Skin of body (tissue), 1 donor: ENCODE measurements at regions not wholly inside any gene's neighbourhood (a gene's known extent, or its start where the extent isn't known, plus 50 kb on each side); places are given as distances from the start of the nearest gene placed in this dataset.

Experiments
- DNase-seq: peaks from one replicate; lab custom pipeline; 2025; lab: John Stamatoyannopoulos, UW

DNA sequence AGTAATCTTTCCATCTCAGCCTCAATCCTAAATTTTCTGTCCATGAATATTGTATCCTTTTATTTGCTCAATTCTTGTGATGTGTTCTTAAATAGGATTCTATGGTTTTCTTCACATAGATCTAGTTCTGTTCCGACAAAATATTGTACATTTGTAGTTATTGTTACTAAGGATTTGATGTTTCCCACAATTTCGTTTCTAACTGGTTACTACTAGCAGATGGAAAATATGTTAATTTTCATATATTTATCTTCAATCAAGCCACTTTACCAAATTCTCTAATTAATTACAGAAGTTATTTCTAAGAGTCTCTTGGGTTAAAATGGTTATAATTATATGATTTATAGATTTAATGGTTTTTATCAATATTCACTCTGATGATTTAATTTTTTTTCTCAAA is 60.3 kb downstream of the SEC61B start:
- no peak for DNase-seq

DNA sequence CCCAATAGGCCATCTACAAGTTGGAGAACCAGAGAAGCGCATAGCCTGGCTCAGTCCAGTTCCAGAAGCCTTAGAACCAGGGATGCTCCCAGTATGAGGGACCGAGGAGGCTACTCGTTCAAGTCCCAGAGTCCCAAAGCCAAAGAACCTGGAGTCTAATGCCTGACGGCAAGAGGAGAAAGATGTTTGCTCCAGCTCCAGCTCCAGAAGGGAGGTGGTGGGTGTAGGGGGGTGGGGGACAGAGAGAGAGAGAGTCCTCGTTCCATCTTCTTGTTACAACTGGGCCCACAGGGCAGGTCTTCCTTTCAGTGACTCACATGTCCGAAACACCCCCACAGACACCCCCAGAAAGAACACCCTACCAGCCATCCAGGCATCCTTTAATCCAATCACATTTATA is 63.9 kb downstream of the SEC61B start:
- no peak for DNase-seq

DNA sequence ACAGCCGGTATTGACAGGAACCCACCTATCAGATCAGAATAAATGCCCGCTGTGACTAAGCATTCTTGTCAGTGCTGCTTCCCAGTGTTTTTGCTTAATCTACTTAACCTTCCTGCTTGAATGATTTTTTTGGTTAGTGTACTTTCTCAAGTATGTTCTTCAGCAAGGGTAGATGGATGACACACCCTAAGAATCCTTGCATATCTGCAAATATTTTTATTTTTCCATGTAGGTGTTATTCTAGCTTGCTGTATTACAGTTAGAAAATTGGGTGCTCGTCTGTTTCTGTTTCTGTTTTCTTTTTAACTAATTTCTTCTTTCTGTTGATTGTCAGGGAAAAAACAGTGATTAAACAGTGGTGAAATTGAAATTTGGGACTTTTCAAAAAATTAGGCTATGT is 64.5 kb downstream of the SEC61B start:
- no peak for DNase-seq

DNA sequence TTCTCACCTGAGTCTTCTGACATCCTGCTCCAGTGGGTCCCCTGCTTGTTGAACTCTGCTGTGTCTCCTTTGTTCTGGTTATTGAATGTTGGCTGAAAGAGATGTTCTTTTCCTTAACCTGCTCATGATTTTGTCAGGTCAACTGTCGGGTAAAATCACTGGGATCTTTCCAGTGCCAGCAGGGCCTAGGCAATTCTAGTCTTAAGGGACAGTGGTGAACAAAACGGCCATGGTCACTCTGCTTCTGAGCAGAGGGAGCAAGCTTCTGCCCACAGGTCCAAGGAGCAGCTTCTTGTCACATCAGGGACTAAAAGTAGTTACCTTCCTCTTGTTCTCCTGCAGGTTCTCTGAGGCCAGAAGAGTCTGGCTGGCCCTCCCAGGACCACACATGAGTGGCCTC is 65.6 kb downstream of the SEC61B start:
- no peak for DNase-seq

DNA sequence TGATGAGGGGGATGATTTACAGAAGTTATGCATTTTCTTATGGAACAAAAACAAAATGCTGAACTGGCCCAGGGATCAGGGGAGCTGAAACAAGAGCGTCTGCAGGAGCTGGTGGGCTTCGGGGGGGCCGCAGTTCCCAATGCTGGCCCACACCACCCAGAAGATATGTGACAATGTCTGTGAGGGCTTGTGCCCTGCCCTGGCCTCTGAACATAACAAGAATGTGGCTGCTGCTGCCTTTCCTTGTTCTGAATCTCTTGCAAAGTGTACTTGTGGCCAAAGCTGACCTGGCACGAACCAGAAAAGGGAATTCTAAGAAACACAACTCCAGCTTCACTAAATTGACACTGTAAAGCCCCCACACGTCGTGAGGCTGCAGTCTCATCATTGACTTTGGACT is 66.7 kb downstream of the SEC61B start:
- no peak for DNase-seq

DNA sequence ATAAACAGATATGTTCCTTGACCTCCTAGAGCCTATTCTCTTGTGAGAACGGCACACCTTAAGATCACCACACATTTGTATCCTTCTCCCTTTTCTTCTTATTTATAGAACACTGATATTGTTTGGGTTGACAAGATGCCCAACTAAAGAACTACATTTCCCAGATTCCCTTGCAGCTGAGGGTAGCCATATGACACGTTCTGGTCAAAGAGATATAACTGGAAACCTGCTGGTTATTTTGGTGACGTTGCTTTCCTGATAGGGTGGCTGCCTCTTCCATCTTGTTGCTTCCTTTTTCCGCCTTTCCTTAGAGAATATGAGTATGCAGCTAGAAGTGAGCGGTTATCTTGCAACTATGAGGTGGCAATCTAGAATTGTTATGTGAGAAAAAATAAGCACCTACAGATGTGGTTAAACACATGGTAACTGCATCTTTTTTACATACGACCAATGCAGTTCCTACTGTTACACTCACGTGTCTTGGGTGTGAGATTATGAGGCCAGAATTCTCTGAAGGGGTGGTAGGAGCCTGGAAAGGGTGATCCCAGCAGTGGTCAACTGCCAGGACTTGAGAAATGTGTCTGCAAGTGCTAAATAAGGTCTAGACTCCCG is 72.9 kb downstream of the SEC61B start:
- DNase-seq = no peak

DNA sequence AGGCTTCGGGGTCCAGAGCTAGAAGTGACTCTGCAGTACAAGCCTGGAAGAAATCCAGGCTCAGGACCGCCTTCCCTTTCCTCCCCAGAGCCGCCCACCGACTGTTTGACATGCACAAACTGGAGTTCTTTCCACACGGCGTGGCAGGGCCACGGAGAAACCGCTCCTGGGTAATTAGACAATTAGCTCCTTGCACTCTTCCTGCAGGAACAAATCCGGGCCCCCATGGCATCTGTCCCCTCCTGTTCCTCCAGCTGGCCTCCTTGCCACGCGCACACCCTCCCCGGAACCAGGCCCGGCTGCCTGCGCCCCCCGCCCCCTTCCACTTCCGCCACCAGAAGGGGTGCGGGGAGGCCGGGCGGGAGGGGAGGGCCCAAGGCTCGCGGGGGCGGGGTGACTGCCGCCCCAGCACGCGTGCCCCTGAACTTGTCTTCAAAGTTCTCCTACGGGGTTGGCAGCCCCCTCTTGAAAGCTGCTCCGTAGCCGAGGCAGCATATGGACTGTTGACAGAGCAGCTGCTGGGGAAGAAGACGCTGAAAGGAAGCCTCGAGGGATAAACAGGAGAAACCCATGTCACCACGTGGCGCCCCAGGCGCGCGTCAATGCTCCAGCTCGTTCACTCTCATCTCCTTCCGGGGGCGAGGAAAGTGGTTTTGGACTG is 74.3 kb downstream of the SEC61B start:
- DNase-seq = peak; percentile 32

DNA sequence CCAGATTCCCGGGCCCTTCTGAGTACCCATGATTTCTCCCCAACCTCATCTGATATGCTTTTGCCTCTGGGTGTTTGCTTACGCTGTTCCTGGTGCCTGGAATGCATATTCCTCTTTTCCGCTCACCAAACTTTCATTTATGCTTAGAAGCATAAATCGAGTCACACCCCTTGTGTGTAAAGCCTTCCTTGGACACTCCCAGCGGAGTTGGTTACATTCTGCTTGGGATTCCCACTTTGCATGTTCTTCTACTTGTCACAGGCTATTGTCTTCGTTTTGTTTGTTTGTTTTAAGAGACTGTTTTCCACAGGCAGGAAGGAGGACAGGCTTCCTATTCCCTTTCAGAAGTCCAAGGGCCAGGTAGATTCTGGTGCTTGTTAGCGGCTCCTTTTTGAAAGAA is 76.5 kb downstream of the SEC61B start:
- no peak for DNase-seq

DNA sequence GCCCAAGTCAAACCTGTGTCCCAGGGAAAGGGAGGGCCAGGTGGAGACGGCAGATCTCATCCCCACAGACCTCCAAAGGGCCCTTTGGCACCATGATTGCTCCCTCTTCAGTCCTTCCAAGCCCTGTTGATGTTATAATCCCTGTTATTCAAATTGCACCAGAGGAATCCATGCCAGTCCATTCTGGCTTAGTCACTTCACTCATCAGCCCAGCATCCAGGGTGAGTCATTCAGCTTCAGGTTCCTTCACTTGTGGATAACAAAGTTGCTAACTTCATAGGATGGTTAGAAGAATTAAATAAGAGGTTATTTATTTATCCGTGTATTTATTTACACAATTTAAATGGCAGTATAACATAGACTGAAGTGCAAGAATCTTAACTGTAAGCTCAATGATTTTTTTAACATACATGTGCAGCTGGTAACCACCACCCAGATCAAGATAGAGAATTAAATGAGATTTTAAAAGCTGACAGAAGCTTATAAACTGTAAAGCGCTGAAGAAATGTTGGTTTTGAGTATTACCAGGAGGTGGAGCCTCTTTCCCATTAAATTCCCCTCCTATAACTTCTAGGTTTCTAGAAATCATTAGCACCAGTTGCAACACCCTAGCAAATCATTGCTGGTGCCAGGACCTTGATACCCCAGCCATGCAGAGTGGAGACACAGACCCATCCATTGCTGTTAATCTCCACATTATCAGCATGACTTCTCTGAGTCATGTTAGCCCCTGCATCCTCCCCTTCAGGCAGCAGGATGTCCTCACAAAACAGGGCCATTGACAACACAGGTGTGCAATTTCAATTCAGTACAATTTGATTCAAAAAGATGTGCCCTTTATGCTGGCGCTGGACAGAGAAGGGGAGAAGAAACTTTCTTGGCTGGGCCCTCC is 77.4 kb downstream of the SEC61B start:
- DNase-seq = no peak

DNA sequence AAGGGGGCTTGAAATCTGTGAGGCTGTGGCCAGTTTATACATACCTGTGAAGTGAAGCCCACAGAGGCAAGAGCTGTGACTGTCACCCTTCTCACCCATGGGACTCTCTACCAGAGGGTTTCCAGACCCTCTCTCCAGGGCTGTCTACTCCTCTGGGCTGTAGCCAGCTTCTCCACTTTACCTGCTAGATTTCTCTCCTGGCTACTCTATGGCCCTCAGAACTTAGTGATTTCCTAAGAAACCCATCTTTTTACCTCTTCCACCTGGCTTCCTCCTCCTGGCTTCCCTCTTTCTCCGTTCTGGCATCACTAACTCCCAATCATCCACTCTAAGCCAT is 78.0 kb downstream of the SEC61B start:
- DNase-seq = no peak

DNA sequence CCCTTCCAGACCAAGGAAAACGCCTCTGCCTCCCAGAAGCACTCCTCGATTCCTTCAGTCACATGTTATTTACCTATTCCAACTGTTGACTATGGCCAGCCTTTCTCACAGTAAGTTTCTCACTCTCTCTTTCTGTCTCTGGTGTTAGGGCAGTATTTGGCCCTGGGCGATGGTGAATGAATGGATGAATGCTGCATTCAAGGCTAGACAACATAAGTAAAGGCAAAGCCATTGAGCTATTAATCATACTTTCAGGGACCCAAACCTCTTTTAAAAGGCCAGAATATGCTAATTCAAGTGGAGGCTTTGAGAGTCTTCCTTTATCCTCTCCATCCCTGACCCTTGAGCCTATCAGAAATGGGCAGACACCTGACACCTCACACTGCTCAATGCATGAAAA is 78.5 kb downstream of the SEC61B start:
- DNase-seq = no peak

DNA sequence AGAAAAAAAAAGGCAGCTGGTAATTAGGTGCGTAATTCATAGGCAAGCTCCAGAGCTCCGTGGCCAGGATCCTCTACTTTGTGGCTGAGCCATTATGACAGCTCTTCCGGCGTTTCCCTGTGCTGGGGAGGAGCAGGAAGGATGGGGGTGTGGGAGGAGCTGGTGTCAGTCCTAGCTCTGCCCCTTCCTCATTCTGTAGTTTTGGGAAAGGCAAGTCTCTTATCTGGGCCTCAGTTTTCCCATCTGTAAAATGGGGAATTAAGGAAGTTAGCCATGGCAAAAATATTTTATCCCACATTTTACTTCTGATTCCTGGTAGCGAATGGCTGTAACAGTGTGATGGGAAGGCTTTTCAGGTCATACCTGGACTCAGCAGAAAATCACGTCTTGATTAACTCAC is 81.1 kb downstream of the SEC61B start:
- DNase-seq = no peak

DNA sequence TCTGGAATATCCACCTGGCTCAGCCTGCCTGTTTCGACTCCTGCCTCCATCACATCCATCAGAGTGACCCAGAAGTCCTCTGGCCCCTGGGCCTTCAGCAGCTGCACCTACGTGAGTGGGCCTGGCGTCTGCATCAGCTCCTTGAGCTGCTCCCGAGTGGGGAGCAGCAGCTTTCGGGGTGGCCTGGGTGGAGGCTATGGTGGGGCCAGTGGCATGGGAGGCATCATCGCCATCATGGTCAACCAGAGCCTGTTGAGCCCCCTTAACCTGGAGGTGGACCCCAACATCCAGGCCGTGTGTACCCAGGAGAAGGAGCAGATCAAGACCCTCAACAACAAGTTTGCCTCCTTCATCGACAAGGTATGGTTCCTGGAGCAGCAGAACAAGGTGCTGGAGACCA is 83.0 kb downstream of the SEC61B start:
- DNase-seq = no peak

DNA sequence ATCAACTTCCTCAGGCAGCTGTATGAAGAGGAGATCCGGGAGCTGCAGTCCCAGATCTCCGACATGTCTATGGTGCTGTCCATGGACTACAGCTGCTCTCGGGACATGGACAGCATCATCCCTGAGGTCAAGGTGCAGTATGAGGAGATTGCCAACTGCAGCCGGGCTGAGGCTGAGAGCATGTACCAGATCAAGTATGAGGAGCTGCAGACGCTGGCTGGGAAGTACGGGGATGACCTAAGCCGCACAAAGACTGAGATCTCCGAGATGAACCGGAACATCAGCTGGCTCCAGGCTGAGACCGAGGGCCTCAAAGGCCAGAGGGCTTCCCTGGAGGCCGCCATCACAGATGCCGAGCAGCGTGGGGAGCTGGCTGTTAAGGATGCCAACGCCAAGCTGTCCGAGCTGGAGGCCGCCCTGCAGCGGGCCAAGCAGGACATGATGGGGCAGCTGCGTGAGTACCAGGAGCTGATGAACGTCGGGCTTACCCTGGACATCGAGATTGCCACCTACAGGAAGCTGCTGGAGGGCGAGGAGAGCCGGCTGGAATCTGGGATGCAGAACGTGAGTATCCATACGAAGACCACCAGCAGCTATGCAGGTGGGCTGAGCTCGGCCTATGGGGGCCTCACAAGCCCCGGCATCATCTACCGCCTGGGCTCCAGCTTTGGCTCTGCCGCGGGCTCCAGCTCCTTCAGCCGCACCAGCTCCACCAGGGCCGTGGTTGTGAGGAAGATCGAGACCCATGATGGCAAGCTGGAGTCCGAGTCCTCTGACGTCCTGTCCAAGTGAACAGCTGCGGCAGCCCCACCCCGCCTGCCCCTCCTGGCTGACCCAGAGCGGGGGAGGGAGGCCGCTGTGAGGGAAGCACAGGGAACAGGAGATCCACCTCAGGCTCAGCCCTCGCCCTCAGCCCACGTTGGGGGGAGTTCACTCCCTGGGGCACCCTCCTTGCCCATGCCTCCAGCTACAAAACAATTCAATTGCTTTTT is 84.0 kb downstream of the SEC61B start:
- DNase-seq = no peak

DNA sequence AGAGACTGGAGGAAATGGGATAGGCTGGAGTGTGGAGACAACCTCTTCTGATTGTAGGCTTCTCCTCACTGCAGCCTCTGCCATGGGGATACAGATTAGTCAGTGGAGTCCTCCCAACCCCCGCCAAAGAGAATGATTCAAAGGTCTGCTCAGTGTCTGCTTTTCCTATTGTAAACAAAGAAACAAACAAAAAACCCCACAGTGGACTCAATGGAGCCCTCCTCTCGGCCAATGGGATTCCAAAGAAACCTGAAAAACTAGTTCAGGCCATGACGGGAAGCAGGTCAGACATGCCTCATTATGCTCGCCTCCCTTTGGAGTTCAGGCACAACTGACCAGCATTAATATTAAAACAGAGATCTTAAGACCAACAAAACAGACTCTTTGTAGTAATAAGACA is 85.8 kb downstream of the SEC61B start:
- no peak for DNase-seq

DNA sequence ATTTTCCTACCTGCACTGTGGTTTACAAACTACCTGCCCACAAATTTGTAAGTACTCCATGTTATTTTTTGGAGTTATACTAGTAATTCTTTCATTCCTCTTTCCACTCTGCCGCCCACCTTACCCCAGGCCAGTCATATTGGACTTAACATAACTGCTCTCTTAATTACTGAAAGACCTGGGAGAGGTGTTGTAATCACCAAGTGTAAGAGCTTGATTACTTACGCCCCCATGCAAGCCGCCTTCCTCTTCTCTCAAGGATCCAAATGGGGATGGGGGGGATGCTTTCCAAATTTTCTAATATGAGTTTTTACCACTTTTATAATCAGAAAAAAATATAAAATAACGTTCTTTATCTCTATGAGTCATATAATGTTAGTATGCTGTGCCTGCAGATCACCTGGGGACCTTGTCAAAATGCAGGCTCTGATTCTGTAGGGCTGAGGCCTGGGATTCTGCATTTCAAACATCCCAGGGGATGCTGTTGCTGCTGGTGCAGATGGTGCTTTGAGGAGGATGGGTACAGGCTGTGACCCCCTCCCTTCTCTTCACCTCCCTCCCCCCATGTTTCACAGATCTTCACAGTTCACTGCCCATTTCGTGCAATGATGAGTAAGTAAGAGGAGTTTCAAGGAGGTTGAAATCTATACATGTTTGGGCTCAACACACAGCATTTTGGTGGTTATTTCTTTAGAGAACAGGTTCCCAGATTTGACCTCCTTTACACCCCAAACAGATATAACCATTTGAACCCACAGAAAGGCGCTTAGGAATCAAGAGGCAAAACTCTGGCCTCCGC is 87.3 kb downstream of the SEC61B start:
- no peak for DNase-seq

DNA sequence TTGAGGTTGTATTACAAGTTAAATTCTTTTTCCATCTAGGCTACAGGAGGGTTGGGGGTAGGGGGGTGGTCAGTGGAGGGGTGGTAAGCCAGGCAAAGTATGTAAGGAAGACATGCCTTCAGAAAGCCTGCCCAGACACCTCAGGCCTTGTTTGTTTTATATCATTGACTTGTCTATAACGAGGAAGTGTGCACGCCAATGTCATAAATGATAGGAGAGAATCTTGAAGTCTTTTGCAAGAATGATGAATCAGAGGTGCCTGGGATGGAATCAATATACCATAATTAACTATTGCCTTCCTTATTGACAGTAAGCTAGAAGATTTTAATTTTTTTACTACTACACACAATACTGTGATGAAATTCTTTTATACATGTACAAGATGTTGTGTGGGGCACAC is 90.7 kb downstream of the SEC61B start:
- DNase-seq = no peak

DNA sequence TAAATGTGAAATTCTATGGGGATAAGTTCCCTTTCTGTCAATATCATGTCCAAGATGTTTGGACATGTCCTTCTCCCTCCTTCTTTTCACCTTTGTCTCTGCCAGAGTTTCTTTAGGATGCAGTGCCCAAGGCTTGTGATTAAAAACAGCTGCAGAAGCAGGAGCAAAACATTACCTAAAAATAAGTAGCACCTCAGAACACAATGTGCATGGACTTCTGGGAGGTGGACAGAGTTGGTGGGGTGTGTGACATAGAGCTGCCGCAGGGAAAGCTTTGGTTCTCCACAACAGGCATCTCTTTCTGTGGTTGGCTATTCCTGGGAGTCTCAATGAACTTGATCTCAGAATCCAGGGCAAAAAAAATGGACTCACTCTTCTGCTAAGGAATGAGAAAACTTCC is 97.0 kb downstream of the SEC61B start:
- no peak for DNase-seq

DNA sequence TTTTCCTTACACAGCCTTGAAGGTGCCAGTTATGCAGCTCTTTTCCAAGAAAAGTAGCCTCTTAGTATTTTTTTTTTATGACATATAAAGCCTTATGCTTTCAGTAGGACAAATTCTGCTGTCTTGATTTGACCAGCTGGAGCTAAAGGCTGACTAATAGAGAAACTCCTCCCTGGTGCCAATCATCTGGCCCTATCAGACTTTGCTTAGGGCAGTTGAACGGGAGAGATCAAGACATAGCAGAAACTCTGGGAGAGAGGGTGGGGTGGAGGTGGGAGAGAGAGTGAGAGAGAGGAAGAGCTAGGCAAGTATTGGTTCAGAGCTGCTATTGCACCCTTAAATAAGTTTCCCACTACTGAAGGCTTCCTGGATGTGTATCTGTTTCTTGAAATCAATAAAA is 100.2 kb downstream of the SEC61B start:
- no peak for DNase-seq

DNA sequence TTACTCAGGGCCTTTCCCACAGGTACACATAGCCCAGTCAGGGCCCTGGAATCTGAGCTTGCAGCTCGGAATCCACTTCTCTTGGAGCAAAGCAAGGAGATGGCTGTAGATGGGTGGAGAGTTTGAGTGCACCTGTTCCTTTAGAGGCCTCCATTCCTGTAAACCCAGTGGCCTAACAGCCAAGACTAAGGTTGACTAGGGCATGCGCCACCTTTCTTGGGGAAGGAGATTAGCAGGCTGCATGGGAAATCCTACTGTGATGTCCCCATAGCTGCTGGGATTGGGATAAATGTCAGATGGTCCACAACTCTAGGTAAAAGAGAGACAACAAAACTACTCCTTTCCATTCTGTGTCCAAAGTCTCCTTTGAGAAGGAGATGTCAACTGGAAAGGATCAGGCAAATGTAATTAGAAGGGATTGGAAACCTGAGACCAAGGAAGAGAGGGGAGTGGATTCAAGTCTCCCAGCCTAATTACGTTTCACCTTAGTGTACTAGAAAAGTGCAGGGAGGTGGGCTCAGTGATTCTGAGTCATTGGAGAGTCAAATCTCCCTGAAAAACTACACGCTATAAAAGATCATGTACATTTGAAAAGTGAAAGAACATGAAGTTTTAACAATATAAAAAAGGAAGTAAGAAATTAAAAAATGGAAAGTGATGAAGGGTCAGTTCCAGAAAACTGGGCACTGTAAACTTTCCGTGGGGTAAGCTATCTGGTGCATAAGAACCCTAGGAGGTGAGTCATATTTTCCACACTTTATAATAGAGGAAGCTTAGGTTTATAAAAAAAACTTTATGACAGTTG is 104.2 kb downstream of the SEC61B start:
- no peak for DNase-seq
